ENCODE measurements at regions not wholly inside any gene's neighbourhood (a gene's known extent, or its start where the extent isn't known, plus 50 kb on each side); places are given as distances from the start of the nearest gene placed in this dataset.
"Not testable (repeated sequence)": the region's sequence is repeated elsewhere in the genome, so short reads cannot be mapped to it uniquely, and the experiment has no call there.

- DNase-seq, result no peak
- no peaks in the 10 kb centered on the region for H3K36me3 ChIP-seq
- no peaks in the 10 kb centered on the region for H3K4me1 ChIP-seq
- H3K27me3 ChIP-seq, result no peaks in the 10 kb centered on the region
- H3K9me3 ChIP-seq, result no peaks in the 10 kb centered on the region
- 78 to 81% methylated on average over 2 of the region's 2 CpGs for WGBS, 2 donors
- no peak overlapping the region for H3K4me3 ChIP-seq (replicated peaks in 1 of 3)
- TF ChIP-seq POLR2A (IDR thresholded peaks at IDR 0.05), result no peak
- no peak for TF ChIP-seq CTCF (IDR thresholded peaks at IDR 0.05)
- intact Hi-C loops (cut with DNase I), result no loop called here
- no peak overlapping the region for H3K27ac ChIP-seq
Measured at GRCh38 chr13:65932013-65932412, 1298.1 kb downstream of the PCDH9 start.

GRCh38 chr13:65929436-65929835 is 1300.7 kb downstream of the PCDH9 start:
- Histone ChIP-seq H3K27me3 (no peaks in the 10 kb centered on the region), H3K9me3 (no peaks in the 10 kb centered on the region), H3K36me3 (no peaks in the 10 kb centered on the region), H3K27ac (no peak overlapping the region), H3K4me3 (replicated peaks in 1 of 3) (no peak overlapping the region), H3K4me1 (no peaks in the 10 kb centered on the region)
- intact Hi-C loops (cut with DNase I), result no loop called here
- no peak for TF ChIP-seq CTCF (IDR thresholded peaks at IDR 0.05)
- no peak for TF ChIP-seq POLR2A (IDR thresholded peaks at IDR 0.05)
- 73 to 81% methylated on average over 3 of the region's 3 CpGs for WGBS, 2 donors
- no peak for DNase-seq

- no peaks in the 10 kb centered on the region for H3K36me3 ChIP-seq
- no peak overlapping the region for H3K4me3 ChIP-seq (replicated peaks in 1 of 3)
- TF ChIP-seq POLR2A (IDR thresholded peaks at IDR 0.05), result no peak
- peak in 1 of 6 experiments; percentile 16 for TF ChIP-seq CTCF (IDR thresholded peaks at IDR 0.05)
- WGBS, 2 donors, result 9 to 25% methylated on average over 6 to 7 of the region's 7 CpGs
- H3K27me3 ChIP-seq, result no peaks in the 10 kb centered on the region
- H3K27ac ChIP-seq, result no peak overlapping the region
- H3K9me3 ChIP-seq, result no peaks in the 10 kb centered on the region
- peak; percentile 9 to 22 for DNase-seq
- H3K4me1 ChIP-seq, result no peaks in the 10 kb centered on the region
- intact Hi-C loops (cut with DNase I), result no loop called here
Measured at GRCh38 chr13:65926750-65927171, 1303.4 kb downstream of the PCDH9 start.

- intact Hi-C loops (cut with DNase I); H3K4me1 ChIP-seq; H3K36me3 ChIP-seq; H3K9me3 ChIP-seq; H3K27me3 ChIP-seq; H3K27ac ChIP-seq; DNase-seq; H3K4me3 ChIP-seq (replicated peaks in 1 of 3): not testable (repeated sequence)
- WGBS, 2 donors, result 83 to 89% methylated on average over 4 of the region's 4 CpGs
Measured at GRCh38 chr13:65922846-65923245, 1307.3 kb downstream of the PCDH9 start.

GRCh38 chr13:65921933-65922332 is 1308.2 kb downstream of the PCDH9 start:
- H3K27ac ChIP-seq, result no peak overlapping the region
- no peaks in the 10 kb centered on the region for H3K9me3 ChIP-seq

More at GRCh38 chr13:65921933-65922332, 1308.2 kb downstream of the PCDH9 start:
- Histone ChIP-seq H3K27me3 (no peaks in the 10 kb centered on the region), H3K36me3 (no peaks in the 10 kb centered on the region), H3K4me1 (no peaks in the 10 kb centered on the region), H3K4me3 (replicated peaks in 1 of 3) (no peak overlapping the region)
- DNase-seq, result no peak
- TF ChIP-seq CTCF (IDR thresholded peaks at IDR 0.05) (no peak), POLR2A (IDR thresholded peaks at IDR 0.05) (no peak)
- WGBS, 2 donors, result 90 to 92% methylated on average over 2 of the region's 2 CpGs
- intact Hi-C loops (cut with DNase I), result no loop called here
